Immature natural killer cell (primary cell): ENCODE measurements at regions not wholly inside any gene's neighbourhood (a gene's known extent, or its start where the extent isn't known, plus 50 kb on each side); places are given as distances from the start of the nearest gene placed in this dataset.

Experiments used
- DNase-seq, 3 donors: peaks; one replicate each; pipeline ENCODE4 v3.0.0; 2022; ENCODE audit warnings: mixed read lengths in 1 of 3
- H3K27ac Mint-ChIP-seq, 6 donors: one replicate each; pipeline ENCODE4 v1.8.0; 2020; ENCODE audit warnings: mixed read lengths in 6 of 6, mild to moderate bottlenecking in 5 of 6, inconsistent platforms in 4 of 6, moderate library complexity in 3 of 6
- H3K27me3 Mint-ChIP-seq, 3 donors: one replicate each; pipeline ENCODE4 v1.8.0; 2020 to 2021; ENCODE audit warnings: low read depth in 3 of 3, mild to moderate bottlenecking in 3 of 3, mixed read lengths in 3 of 3, moderate library complexity in 3 of 3, inconsistent platforms in 1 of 3
- H3K36me3 Mint-ChIP-seq, 3 donors: one replicate each; pipeline ENCODE4 v1.8.0; 2020; ENCODE audit warnings: mixed read lengths in 3 of 3, inconsistent platforms in 2 of 3, mild to moderate bottlenecking in 2 of 3
- H3K4me1 Mint-ChIP-seq, 2 donors: one replicate each; pipeline ENCODE4 v1.8.0; 2020; ENCODE audit warnings: inconsistent platforms in 2 of 2, mild to moderate bottlenecking in 2 of 2, mixed read lengths in 2 of 2, moderate library complexity in 1 of 2
- H3K4me3 Mint-ChIP-seq, 5 donors: one replicate each; pipeline ENCODE4 v1.8.0; 2020; ENCODE audit warnings: mild to moderate bottlenecking in 5 of 5, mixed read lengths in 5 of 5, inconsistent platforms in 3 of 5, moderate library complexity in 3 of 5
- H3K9me3 Mint-ChIP-seq, 6 donors: one replicate each; pipeline ENCODE4 v1.8.0; 2020; ENCODE audit warnings: mild to moderate bottlenecking in 6 of 6, mixed read lengths in 6 of 6, inconsistent platforms in 4 of 6, moderate library complexity in 3 of 6

DNA sequence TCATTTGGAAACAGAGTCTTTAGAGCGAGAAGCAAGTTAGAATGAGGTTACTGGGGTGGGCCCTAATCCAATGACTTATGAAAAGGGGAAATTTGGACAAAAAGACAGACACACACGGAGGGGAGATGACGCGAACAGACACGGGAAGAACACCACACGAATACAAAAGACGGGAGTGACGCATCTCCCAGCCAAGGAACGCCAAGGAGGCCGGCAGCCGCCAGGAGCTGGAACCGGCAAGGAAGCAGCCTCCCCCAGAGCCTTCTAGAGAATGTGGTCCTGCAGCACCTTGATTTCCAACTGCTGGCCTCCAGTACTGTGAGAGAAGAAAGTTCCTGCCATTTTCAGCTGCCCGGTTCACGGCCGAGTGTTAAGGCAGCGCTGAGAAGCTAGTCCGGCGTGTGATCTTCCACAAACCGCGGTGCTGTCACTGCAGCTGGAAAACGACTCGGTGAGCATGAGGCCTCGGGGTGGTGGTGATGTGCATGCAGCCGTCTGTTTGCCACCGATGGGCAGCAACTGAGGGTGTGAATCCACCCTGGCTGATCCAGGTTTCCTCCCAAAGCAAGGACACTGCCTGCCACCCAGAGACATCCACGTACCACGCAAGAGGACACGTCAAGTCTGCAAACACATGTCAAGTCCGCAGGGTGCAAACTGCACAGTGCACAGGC, 124.5 kb downstream of the NCOR2 start:
- H3K9me3 Mint-ChIP-seq = no peaks in the 10 kb centered on the region
- peak overlapping the region in 1 of 6 donors; percentile 57 for H3K27ac Mint-ChIP-seq
- H3K36me3 Mint-ChIP-seq = peaks cover 22 to 34% (median 28%) of the 10 kb centered on the region in 3 donors

DNA sequence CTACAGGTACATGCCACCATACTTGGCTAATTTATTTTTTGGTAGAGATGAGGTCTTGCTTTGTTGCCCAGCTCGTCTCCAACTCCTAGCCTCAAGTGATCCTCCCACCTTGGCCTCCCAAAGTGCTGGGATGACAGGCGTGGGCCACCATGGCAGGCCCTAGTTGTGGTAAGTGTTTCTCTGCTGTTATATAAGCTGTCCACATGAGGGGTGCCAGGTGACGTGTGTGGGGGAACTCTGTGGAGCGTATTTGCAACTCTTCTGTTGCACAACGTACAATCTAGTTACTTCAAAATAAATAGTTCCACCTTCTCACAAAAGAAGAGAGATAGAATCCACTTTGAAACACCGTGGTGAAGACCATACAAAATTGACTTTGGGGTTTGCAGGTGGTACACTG, 125.1 kb downstream of the NCOR2 start:
- Mint-ChIP-seq H3K4me3 (no peak overlapping the region), H3K4me1 (peaks cover 17 to 25% of the 10 kb centered on the region in 2 donors), H3K27ac (peak overlapping the region in 1 of 6 donors; percentile 69), H3K9me3 (no peaks in the 10 kb centered on the region), H3K36me3 (peaks cover 22 to 32% (median 28%) of the 10 kb centered on the region in 3 donors), H3K27me3 (peaks cover 2 to 3% (median 3%) of the 10 kb centered on the region in 3 donors)
- DNase-seq = no peak

More for the DNA sequence above, 124.5 kb downstream of the NCOR2 start:
- H3K4me3 Mint-ChIP-seq = no peak overlapping the region
- H3K27me3 Mint-ChIP-seq = peaks cover 2 to 3% (median 3%) of the 10 kb centered on the region in 3 donors
- DNase-seq = no peak
- H3K4me1 Mint-ChIP-seq = peaks cover 16 to 25% of the 10 kb centered on the region in 2 donors

DNA sequence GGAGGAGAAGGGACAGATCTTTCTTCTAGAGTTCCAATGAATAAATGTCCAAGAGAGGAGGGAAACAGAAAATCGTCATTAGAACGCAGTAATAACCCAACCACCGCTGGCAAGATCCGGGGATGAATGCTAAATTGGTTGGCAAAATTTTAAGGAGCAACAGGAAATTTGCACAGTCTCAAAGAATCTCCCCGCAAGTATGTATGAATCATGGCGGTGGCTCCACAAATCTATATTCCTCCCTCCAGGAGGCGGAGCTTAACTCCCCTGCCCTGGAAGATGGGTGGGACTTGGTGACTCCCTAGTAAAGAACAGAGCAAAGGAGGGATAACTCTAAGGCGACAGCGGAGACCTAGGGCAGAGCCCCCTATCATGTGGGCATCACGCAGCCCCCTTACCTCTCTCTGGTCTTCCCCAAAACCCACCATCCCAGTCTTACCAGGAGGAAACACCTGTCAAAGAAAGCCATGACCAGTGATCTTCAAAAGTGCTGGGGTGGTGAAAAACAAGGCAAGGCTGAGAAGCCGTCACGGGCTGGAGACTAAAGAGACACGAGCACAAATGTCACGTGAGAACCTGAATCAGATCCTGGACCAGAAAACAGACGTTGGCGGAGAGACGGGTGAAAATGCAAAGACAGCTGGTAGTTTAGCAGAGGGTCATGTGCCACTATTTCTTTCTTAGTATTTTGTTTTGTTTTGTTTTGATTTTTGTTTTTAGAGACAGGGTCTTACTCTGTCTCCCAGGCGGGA, 125.8 kb downstream of the NCOR2 start:
- Mint-ChIP-seq H3K9me3 (no peaks in the 10 kb centered on the region), H3K27me3 (peaks cover 2 to 3% (median 3%) of the 10 kb centered on the region in 3 donors), H3K27ac (peak overlapping the region in 2 of 6 donors; percentile 45 to 69), H3K36me3 (peaks cover 22 to 34% (median 29%) of the 10 kb centered on the region in 3 donors), H3K4me3 (no peak overlapping the region), H3K4me1 (peaks cover 17 to 25% of the 10 kb centered on the region in 2 donors)
- no peak for DNase-seq

DNA sequence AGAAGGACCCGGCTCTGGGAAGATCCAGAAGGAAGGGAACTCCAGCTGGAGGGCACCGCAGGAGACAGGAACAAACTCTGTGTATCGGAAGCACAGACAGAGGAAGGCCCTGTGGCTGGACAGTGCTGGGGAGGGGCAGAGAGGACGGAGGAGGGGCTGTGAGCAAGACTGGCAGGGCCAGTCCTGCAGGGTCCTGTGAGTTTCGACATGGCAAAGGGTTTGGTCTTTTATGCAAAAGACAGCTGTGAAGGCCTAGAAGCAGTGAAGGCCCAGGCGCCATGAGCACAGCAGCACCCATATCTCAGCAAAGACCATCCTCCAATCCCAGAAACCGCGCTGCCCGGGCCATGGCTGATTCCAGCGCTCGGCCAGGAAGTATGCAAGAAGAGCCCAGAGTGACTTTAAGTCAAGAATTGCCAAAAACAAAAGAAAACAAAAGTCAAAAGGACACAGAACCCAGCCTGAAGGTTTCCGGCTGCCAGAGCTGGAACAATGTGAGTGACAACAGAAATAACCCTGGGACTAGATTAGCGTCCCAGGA, 126.5 kb downstream of the NCOR2 start:
- Mint-ChIP-seq H3K27ac (peak overlapping the region in 3 of 6 donors; percentile 40 to 67 (median 53)), H3K4me3 (no peak overlapping the region), H3K4me1 (peaks cover 14 to 25% of the 10 kb centered on the region in 2 donors), H3K9me3 (no peaks in the 10 kb centered on the region), H3K36me3 (peaks cover 22 to 31% (median 26%) of the 10 kb centered on the region in 3 donors), H3K27me3 (peaks cover 2 to 3% (median 3%) of the 10 kb centered on the region in 3 donors)
- no peak for DNase-seq

DNA sequence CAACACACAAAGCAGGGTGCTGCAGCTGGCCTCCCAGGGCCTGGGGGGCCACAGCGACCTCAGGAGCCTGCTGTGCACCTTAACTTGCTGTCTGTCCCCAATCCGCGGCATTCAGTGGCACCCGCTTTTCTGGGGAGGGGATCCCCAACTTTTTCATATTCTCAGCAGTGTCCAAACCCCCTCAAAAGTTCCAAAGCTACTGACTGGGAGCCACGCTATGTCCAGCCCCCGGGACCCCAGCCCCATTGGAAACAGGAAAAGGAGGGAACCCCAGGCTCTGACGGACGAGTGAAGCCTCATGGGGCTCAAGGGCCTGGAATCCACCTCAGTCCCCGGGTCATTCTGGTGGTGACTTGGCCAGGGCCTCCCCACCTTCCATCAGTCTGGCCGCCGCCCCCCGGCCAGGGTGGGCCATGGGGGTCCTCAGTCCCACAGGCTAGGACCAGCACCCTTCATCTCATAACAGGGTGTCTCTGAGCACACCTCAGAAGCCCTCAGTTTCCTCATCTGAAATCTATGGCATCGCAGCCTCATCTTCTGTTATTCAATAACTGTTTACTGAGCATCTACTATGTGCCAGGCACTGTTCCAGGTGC, 127.3 kb downstream of the NCOR2 start:
- Mint-ChIP-seq H3K4me1 (peaks cover 17 to 25% of the 10 kb centered on the region in 2 donors), H3K4me3 (no peak overlapping the region), H3K36me3 (peaks cover 22 to 34% (median 26%) of the 10 kb centered on the region in 3 donors), H3K27me3 (peaks cover 3 to 5% (median 3%) of the 10 kb centered on the region in 3 donors), H3K9me3 (no peaks in the 10 kb centered on the region), H3K27ac (peak overlapping the region in 4 of 6 donors; percentile 30 to 67 (median 46))
- no peak for DNase-seq

DNA sequence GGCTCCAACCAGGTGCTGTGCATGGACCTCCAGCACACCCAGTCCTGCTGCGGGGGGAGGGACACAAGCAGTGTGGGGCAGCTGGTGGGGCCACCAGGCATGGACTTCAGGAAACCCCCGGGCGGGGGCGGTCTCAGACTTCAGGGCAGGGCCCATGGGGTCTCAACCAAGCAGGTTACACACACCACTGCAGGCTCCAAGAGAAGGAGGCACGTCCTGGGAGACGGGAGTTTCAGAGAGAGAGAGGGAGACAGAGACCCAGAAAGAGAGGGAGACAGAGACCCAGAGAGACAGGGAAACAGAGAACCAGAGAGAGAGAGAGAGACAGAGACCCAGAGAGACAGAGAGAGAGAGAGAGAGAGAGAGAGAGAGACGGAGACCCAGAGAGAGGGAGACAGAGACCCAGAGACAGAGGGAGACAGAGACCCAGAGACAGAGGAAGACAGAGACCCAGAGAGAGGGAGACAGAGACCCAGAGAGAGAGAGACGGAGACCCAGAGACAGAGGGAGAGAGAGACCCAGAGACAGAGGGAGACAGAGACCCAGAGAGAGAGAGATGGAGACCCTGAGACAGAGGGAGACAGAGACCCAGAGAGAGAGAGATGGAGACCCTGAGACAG, 128.9 kb downstream of the NCOR2 start:
- Mint-ChIP-seq H3K27me3 (peaks cover 0 to 4% (median 3%) of the 10 kb centered on the region in 3 donors), H3K9me3 (no peaks in the 10 kb centered on the region), H3K36me3 (peaks cover 13 to 29% (median 19%) of the 10 kb centered on the region in 3 donors), H3K4me3 (no peak overlapping the region), H3K27ac (peak overlapping the region in 1 of 6 donors; percentile 42), H3K4me1 (peaks cover 18 to 20% of the 10 kb centered on the region in 2 donors)
- no peak for DNase-seq

DNA sequence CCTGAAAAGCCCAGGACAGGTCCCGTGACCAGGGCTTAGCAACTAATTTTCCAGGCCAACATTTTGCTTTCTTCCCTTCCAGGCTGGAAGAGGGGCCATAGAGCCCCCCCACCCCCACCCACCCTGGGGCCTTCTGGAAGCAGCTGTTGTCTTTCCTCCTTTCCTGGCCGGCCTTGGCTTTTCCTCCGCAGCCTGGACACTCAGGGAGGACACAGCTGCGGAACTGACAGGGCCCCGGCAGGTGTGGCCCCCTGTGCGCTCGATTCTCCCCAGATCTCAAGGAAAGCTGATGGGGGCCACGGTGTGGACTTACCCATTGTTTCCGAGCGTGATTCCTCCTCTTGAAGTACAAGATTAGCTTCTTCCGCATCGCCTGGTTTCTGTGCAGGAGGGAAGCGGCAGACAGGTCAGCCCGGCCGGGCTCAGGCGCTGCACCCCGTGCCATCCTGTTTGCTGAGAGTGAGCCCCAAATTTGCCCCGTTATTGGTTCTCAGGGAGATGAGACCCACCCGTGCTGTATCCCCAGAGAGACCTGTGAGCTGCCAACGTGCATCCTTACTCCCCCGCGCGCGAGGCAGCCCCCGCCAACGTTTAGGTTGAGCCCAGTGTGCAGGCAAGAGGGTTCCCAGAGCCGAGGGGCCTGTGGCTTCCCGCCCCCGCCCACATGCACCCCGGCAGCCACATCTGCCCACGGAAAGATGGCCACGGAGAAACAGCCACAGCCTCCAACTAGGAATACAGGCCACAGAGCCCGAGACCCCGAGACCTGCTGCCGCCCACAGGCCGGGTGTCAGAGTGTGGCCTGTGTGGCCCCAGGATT, 129.6 kb downstream of the NCOR2 start:
- Mint-ChIP-seq H3K4me3 (peak overlapping the region in 1 of 5 donors; percentile 9), H3K4me1 (peaks cover 24 to 25% of the 10 kb centered on the region in 2 donors), H3K9me3 (no peaks in the 10 kb centered on the region), H3K27ac (peak overlapping the region in 4 of 6 donors; percentile 40 to 64 (median 44)), H3K27me3 (peaks cover 0 to 4% (median 3%) of the 10 kb centered on the region in 3 donors), H3K36me3 (peaks cover 13 to 28% (median 19%) of the 10 kb centered on the region in 3 donors)
- no peak for DNase-seq

DNA sequence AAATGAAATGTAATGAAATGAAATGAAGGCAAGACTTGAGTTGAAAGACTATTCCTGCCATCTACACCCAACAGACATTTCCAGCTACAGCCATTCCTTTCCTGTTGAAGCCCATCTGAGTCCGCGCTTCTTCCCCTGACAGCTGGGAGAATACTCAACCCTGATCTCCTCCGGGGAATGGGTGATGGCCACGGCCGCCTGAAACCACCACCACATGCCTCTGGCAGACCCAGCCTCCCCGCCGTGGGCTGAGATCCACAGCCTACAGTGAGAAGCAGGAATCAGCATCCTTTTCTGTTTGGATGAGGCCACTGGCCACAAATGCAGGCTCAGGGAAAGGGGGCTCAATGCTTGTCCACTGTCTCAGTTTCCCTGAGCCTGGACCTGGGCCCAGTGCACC, 130.3 kb downstream of the NCOR2 start:
- Mint-ChIP-seq H3K4me3 (no peak overlapping the region), H3K4me1 (peaks cover 25 to 26% of the 10 kb centered on the region in 2 donors), H3K27ac (no peak overlapping the region), H3K27me3 (peaks cover 0 to 7% (median 3%) of the 10 kb centered on the region in 3 donors), H3K36me3 (peaks cover 8 to 22% (median 13%) of the 10 kb centered on the region in 3 donors), H3K9me3 (no peaks in the 10 kb centered on the region)
- DNase-seq = no peak

DNA sequence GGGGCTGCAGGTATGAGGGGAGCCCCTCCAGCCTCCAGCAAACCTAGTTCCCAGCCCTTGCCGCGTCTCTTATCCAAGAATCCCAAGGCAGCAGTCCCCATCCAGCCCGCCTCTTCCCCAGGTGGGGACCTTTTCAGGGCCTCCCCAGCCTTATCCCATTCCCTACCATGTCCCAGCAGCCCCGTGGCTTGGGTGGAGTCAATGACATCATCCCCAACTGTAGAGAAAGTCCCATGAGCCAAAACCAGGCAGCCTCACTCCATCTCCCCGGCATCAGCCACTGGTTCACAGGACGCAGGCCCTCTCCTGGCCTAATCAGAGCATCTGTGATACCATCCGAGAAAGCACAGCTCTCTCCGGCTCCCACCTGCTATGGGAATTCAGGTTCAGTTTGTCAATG, 131.0 kb downstream of the NCOR2 start:
- H3K36me3 Mint-ChIP-seq = peaks cover 6 to 15% (median 7%) of the 10 kb centered on the region in 3 donors
- peaks cover 27 to 34% of the 10 kb centered on the region in 2 donors for H3K4me1 Mint-ChIP-seq
- H3K27ac Mint-ChIP-seq = peak overlapping the region in 1 of 6 donors; percentile 6
- H3K27me3 Mint-ChIP-seq = peaks cover 1 to 9% (median 3%) of the 10 kb centered on the region in 3 donors
- no peak for DNase-seq
- no peak overlapping the region for H3K4me3 Mint-ChIP-seq
- no peaks in the 10 kb centered on the region for H3K9me3 Mint-ChIP-seq

DNA sequence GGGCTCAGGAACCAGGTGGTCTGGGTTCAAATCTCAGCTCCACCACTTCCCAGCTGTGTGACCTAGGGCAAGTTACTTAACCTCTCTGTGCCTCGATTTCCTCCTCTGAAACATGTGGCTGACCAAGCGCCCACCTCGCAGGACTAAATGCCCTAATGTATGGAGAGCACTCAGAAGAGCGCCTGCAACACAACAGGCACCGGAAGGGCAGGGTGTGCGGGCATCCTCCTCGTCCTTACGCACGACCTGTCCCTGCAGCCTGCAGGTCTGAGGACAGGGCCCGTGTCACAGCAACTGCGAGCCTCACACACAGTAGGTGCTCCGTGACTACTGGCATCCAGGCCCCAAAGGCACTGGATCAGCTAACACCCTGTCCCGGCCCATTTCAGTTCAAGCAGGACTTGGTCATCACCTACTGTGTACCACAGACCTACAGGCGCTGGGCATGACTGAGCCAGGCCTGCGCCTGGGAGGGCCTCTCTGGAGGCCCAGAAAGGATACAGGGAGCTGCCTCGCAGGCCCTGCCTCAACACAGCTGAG, 131.5 kb downstream of the NCOR2 start:
- DNase-seq = no peak
- Mint-ChIP-seq H3K9me3 (no peaks in the 10 kb centered on the region), H3K4me3 (no peak overlapping the region), H3K27ac (peak overlapping the region in 2 of 6 donors; percentile 47 to 79), H3K36me3 (peaks cover 5 to 14% (median 6%) of the 10 kb centered on the region in 3 donors), H3K4me1 (peaks cover 26 to 36% of the 10 kb centered on the region in 2 donors), H3K27me3 (peaks cover 1 to 9% (median 3%) of the 10 kb centered on the region in 3 donors)

DNA sequence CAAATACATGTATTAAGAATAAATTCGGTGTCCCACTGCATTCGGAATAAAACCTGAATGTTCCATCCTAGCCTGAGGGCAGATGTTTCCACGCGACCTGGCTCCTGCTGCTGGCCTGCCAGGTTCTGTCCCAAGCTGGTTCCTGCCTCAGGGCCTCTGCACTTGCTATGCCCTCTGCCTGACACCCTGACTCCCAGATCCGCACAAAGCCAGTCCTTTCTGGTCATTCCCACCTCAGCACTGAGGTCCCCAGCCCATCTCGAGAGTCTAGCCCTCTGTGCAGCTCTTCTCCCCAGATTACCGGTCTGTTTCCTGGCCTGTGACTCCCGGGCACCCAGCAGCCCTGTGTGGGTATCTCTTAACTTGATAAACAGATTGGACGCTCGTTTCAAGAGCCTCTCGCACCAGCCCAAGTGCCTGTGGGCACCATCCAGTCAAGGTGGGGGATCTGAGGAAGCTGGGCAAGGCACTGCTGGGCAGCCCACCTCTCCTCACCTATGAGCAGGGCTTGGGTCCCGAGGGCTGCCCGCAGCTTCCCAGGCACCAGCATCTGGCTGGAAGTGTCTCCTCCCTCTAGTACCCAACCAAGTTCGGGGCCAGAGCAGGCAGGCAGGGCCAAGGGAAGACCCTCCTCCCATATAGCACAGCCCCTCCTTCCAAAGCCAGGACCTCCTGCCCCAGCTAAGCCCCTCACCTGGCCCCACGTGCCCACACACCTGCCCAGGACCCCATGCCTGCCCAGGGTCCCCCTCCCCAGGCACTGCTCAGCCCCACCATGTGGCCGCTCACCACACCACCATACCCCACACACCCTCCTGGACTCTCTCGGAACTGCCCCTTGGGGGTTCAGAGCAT, 132.2 kb downstream of the NCOR2 start:
- Mint-ChIP-seq H3K4me1 (peaks cover 26 to 41% of the 10 kb centered on the region in 2 donors), H3K9me3 (no peaks in the 10 kb centered on the region), H3K4me3 (no peak overlapping the region), H3K27me3 (peaks cover 1 to 11% (median 3%) of the 10 kb centered on the region in 3 donors), H3K36me3 (peaks cover 10 to 19% (median 10%) of the 10 kb centered on the region in 3 donors), H3K27ac (peak overlapping the region in 3 of 6 donors; percentile 18 to 79 (median 29))
- DNase-seq = no peak
